PC-9 (cell line): ENCODE measurements at regions not wholly inside any gene's neighbourhood (a gene's known extent, or its start where the extent isn't known, plus 50 kb on each side); places are given as distances from the start of the nearest gene placed in this dataset.

ENCODE experiments used
- BruUV-seq: library from RNA; stranded (reverse); fragments of 400-500 nt; replicated peaks from 2 replicates; lab custom pipeline; 2021; lab: Mats Ljungman, UMichigan
- CTCF ChIA-PET: fragments of 300-600 bp; sonication (Branson Sonifier 250); formaldehyde crosslinking; loops from one replicate; lab custom pipeline; 2022; ENCODE audit warnings: antibody characterized with exemption; lab: Charles Lee
- POLR2A ChIA-PET: fragments of 300-600 bp; sonication (Branson Sonifier 250); formaldehyde crosslinking; loops from one replicate; lab custom pipeline; 2022; ENCODE audit warnings: antibody characterized with exemption; ENCODE audit not compliant: unreplicated experiment; lab: Charles Lee
- DNase-seq, 2 experiments: peaks; one replicate each; pipeline versions ENCODE4 v3.0.0 to v3.0.0-alpha.2; 2015 to 2022; ENCODE audit warnings: mixed read lengths in 1 of 2
- H2AFZ ChIP-seq: fragments of 200-600 bp; sonication (generic); 2 replicates; pipeline ENCODE4 v1.8.1; 2017; ENCODE audit warnings: antibody characterized with exemption
- H3F3A ChIP-seq: fragments of 200-600 bp; sonication (generic); 2 replicates; pipeline ENCODE4 v1.8.1; 2017; ENCODE audit warnings: antibody characterized with exemption, mild to moderate bottlenecking, low read depth; ENCODE audit not compliant: insufficient read depth
- H3K27ac ChIP-seq: fragments of 200-600 bp; sonication (generic); 2 replicates; pipeline ENCODE4 v1.6.1; 2016; ENCODE audit warnings: mixed run types
- H3K27me3 ChIP-seq: fragments of 200-600 bp; sonication (generic); 2 replicates; pipeline ENCODE4 v1.6.1; 2016; ENCODE audit warnings: low read depth, mixed run types; ENCODE audit not compliant: insufficient read depth
- H3K36me3 ChIP-seq: fragments of 200-600 bp; sonication (generic); 2 replicates; pipeline ENCODE4 v1.6.1; 2016; ENCODE audit warnings: low read depth, mixed run types
- H3K4me1 ChIP-seq: fragments of 200-600 bp; sonication (generic); replicated peaks from 2 replicates; pipeline ENCODE4 v1.6.1; 2016; ENCODE audit warnings: mixed run types; ENCODE audit not compliant: insufficient read depth
- H3K4me2 ChIP-seq: fragments of 200-600 bp; sonication (generic); 2 replicates; pipeline ENCODE4 v1.6.1; 2017; ENCODE audit warnings: mixed run types
- H3K4me3 ChIP-seq: fragments of 200-600 bp; sonication (generic); 2 replicates; pipeline ENCODE4 v1.6.1; 2016; ENCODE audit warnings: mixed run types
- H3K79me2 ChIP-seq: fragments of 200-600 bp; sonication (generic); 2 replicates; pipeline ENCODE4 v1.6.1; 2017; ENCODE audit warnings: low read depth, mixed run types
- H3K9me2 ChIP-seq: fragments of 200-600 bp; sonication (generic); 2 replicates; pipeline ENCODE4 v1.8.1; 2017; ENCODE audit warnings: mild to moderate bottlenecking; ENCODE audit not compliant: insufficient read depth
- H3K9me3 ChIP-seq: fragments of 200-600 bp; sonication (generic); 2 replicates; pipeline ENCODE4 v1.8.1; 2016; ENCODE audit warnings: low read depth; ENCODE audit not compliant: insufficient read depth
- H4K20me1 ChIP-seq: fragments of 200-600 bp; sonication (generic); 2 replicates; pipeline ENCODE4 v1.8.1; 2017; ENCODE audit not compliant: insufficient read depth
- CTCF ChIP-seq: fragments of 200-600 bp; sonication (generic); conservative IDR thresholded peaks from 2 replicates; pipeline ENCODE4 v1.6.1; 2017; ENCODE audit warnings: mixed run types, antibody characterized with exemption, mild to moderate bottlenecking, moderate library complexity
- EZH2 ChIP-seq: fragments of 200-600 bp; sonication (generic); IDR thresholded peaks from 2 replicates; pipeline ENCODE4 v1.8.0; 2017; ENCODE audit warnings: antibody characterized with exemption, low read depth
- intact Hi-C: fragments of 100-400 bp; cut with micrococcal nuclease; formaldehyde crosslinking; loops from one replicate; pipeline ENCODE4 v1.10.0; 2022; ENCODE audit not compliant: unreplicated experiment

GRCh38 chr16:79363035-79363434 is 237.5 kb downstream of the MAF start:
- Histone ChIP-seq H3K4me2 (no peak overlapping the region), H3K9me2 (no peaks in the 10 kb centered on the region), H4K20me1 (no peaks in the 10 kb centered on the region), H3K36me3 (no peaks in the 10 kb centered on the region), H3K79me2 (no peaks in the 10 kb centered on the region), H3K4me3 (no peak overlapping the region), H3K27ac (no peak overlapping the region), H3K4me1 (no peaks in the 10 kb centered on the region), H3K9me3 (no peaks in the 10 kb centered on the region), H2AFZ (no peak overlapping the region), H3F3A (no peaks in the 10 kb centered on the region), H3K27me3 (peaks cover 27% of the 10 kb centered on the region; the same call in 1 of the 2 replicates)
- no TSS peak for BruUV-seq
- CTCF ChIA-PET, result no interaction called here
- DNase-seq, result no peak
- no peak for TF ChIP-seq EZH2
- TF ChIP-seq CTCF, result no peak
- intact Hi-C loops, result no loop called here
- POLR2A ChIA-PET, result no interaction called here

- H3F3A ChIP-seq, result no peaks in the 10 kb centered on the region
- H4K20me1 ChIP-seq, result no peaks in the 10 kb centered on the region
- DNase-seq, result no peak
- no peaks in the 10 kb centered on the region for H3K4me1 ChIP-seq
- ChIA-PET CTCF (no interaction called here), POLR2A (no interaction called here)
- H3K4me3 ChIP-seq, result no peak overlapping the region
- BruUV-seq, result no TSS peak
- H2AFZ ChIP-seq, result no peak overlapping the region
- H3K36me3 ChIP-seq, result no peaks in the 10 kb centered on the region
- no peak for TF ChIP-seq CTCF
- TF ChIP-seq EZH2, result no peak
- no peaks in the 10 kb centered on the region for H3K79me2 ChIP-seq
- H3K4me2 ChIP-seq, result no peak overlapping the region
- intact Hi-C loops, result no loop called here
- peaks cover 30% of the 10 kb centered on the region; the same call in 1 of the 2 replicates for H3K27me3 ChIP-seq
- H3K27ac ChIP-seq, result no peak overlapping the region
- H3K9me2 ChIP-seq, result no peaks in the 10 kb centered on the region
- no peaks in the 10 kb centered on the region for H3K9me3 ChIP-seq
Observed at GRCh38 chr16:79362300-79362970, 238.1 kb downstream of the MAF start.

- no peaks in the 10 kb centered on the region for H3K79me2 ChIP-seq
- H3K27ac ChIP-seq, result no peak overlapping the region
- no peak for DNase-seq
- H3K27me3 ChIP-seq, result peaks cover 30% of the 10 kb centered on the region; the same call in 1 of the 2 replicates
- CTCF ChIA-PET, result no interaction called here
- H3K9me3 ChIP-seq, result no peaks in the 10 kb centered on the region
- no peak overlapping the region for H2AFZ ChIP-seq
- no TSS peak for BruUV-seq
- no peaks in the 10 kb centered on the region for H4K20me1 ChIP-seq
- H3K36me3 ChIP-seq, result no peaks in the 10 kb centered on the region
- intact Hi-C loops, result no loop called here
- H3K4me1 ChIP-seq, result no peaks in the 10 kb centered on the region
- no peak overlapping the region for H3K4me2 ChIP-seq
- H3K9me2 ChIP-seq, result no peaks in the 10 kb centered on the region
- H3F3A ChIP-seq, result no peaks in the 10 kb centered on the region
- H3K4me3 ChIP-seq, result no peak overlapping the region
- POLR2A ChIA-PET, result no interaction called here
- TF ChIP-seq EZH2, result no peak
- TF ChIP-seq CTCF, result no peak
Observed at GRCh38 chr16:79361132-79361751, 239.3 kb downstream of the MAF start.
